CD4-positive, CD25-positive, alpha-beta regulatory T cell (primary cell): ENCODE measurements at regions not wholly inside any gene's neighbourhood (a gene's known extent, or its start where the extent isn't known, plus 50 kb on each side); places are given as distances from the start of the nearest gene placed in this dataset.
A peak's percentile ranks its signal among the peaks of the same experiment; 100 is the strongest.

ENCODE experiments used
- ATAC-seq, 2 donors: fragments of 150-1000 bp; cut with Tn5 transposase; one replicate each; pipeline ENCODE4 v1.10.0; 2021; ENCODE audit warnings: low read depth in 2 of 2, moderate number of reproducible peaks in 2 of 2, moderate library complexity in 1 of 2
- DNase-seq, 3 donors: peaks; one replicate each; pipeline versions ENCODE4 v3.0.0 to v3.0.0-alpha.2; 2012 to 2022; ENCODE audit warnings: mixed read lengths in 1 of 3
- H3K27ac ChIP-seq: one replicate; pipeline ENCODE4 v1.7.0; 2013; ENCODE audit warnings: mild to moderate bottlenecking, low read length; ENCODE audit not compliant: insufficient read depth, poor library complexity, severe bottlenecking
- H3K27me3 ChIP-seq: one replicate; pipeline ENCODE4 v1.7.0; 2013; ENCODE audit warnings: low read length; ENCODE audit not compliant: control insufficient read depth, insufficient read depth
- H3K36me3 ChIP-seq: one replicate; pipeline ENCODE4 v1.7.0; 2013; ENCODE audit warnings: mild to moderate bottlenecking, low read length, moderate library complexity; ENCODE audit not compliant: control insufficient read depth, insufficient read depth
- H3K4me1 ChIP-seq: 2 replicates; pipeline ENCODE4 v1.7.0; 2013; ENCODE audit warnings: mild to moderate bottlenecking, low read length; ENCODE audit not compliant: insufficient read depth, control insufficient read depth, poor library complexity, severe bottlenecking
- H3K4me3 ChIP-seq: one replicate; pipeline ENCODE4 v1.7.0; 2013; ENCODE audit warnings: low read depth, mild to moderate bottlenecking, low read length, moderate library complexity
- H3K9me3 ChIP-seq, 2 experiments: 1 replicate in 1 of 2; 2 replicates in 1 of 2; pipeline ENCODE4 v1.7.0; 2013; ENCODE audit warnings: low read length in 2 of 2, mild to moderate bottlenecking in 1 of 2, moderate library complexity in 1 of 2; ENCODE audit not compliant: control insufficient read depth in 2 of 2
- H3K27ac Mint-ChIP-seq, 3 donors: one replicate each; pipeline ENCODE4 v1.8.0; 2020 to 2022; ENCODE audit warnings: mild to moderate bottlenecking in 3 of 3, mixed read lengths in 3 of 3, moderate library complexity in 2 of 3
- H3K27me3 Mint-ChIP-seq: one replicate; pipeline ENCODE4 v1.8.0; 2022; ENCODE audit warnings: mild to moderate bottlenecking, mixed read lengths
- H3K36me3 Mint-ChIP-seq: one replicate; pipeline ENCODE4 v1.8.0; 2020; ENCODE audit warnings: mixed read lengths
- H3K4me1 Mint-ChIP-seq, 4 donors: one replicate each; pipeline ENCODE4 v1.8.0; 2020 to 2022; ENCODE audit warnings: mixed read lengths in 4 of 4, mild to moderate bottlenecking in 1 of 4
- H3K4me3 Mint-ChIP-seq, 4 donors: one replicate each; pipeline ENCODE4 v1.8.0; 2020 to 2022; ENCODE audit warnings: mild to moderate bottlenecking in 4 of 4, mixed read lengths in 4 of 4, moderate library complexity in 3 of 4
- H3K9me3 Mint-ChIP-seq, 7 donors: one replicate each; pipeline ENCODE4 v1.8.0; 2020 to 2022; ENCODE audit warnings: mixed read lengths in 7 of 7, mild to moderate bottlenecking in 3 of 7, moderate library complexity in 2 of 7

- ATAC-seq = no peak
- no peak overlapping the region for H3K27ac Mint-ChIP-seq
Observed at GRCh38 chr20:47879771-47880170, 94.5 kb upstream of the SULF2 start.

GRCh38 chr20:47878601-47879027, 93.3 kb upstream of the SULF2 start:
- no peak for DNase-seq
- H3K27ac Mint-ChIP-seq = no peak overlapping the region

More at GRCh38 chr20:47879771-47880170, 94.5 kb upstream of the SULF2 start:
- H3K27me3 Mint-ChIP-seq = peaks cover 9% of the 10 kb centered on the region
- no peaks in the 10 kb centered on the region for H3K27me3 ChIP-seq
- DNase-seq = no peak
- H3K4me3 ChIP-seq = no peak overlapping the region
- no peaks in the 10 kb centered on the region for H3K36me3 ChIP-seq
- H3K36me3 Mint-ChIP-seq = no peaks in the 10 kb centered on the region
- no peaks in the 10 kb centered on the region for H3K4me1 ChIP-seq
- no peaks in the 10 kb centered on the region for H3K9me3 ChIP-seq
- no peak overlapping the region for H3K4me3 Mint-ChIP-seq
- H3K9me3 Mint-ChIP-seq = no peaks in the 10 kb centered on the region
- no peaks in the 10 kb centered on the region for H3K4me1 Mint-ChIP-seq
- no peak overlapping the region for H3K27ac ChIP-seq

GRCh38 chr20:47876311-47877088, 91.2 kb upstream of the SULF2 start:
- H3K4me1 ChIP-seq = no peaks in the 10 kb centered on the region
- DNase-seq = no peak
- H3K4me3 Mint-ChIP-seq = no peak overlapping the region
- H3K9me3 Mint-ChIP-seq = no peaks in the 10 kb centered on the region
- H3K27ac Mint-ChIP-seq = no peak overlapping the region
- no peaks in the 10 kb centered on the region for H3K27me3 ChIP-seq
- H3K36me3 ChIP-seq = no peaks in the 10 kb centered on the region
- no peaks in the 10 kb centered on the region for H3K9me3 ChIP-seq
- no peaks in the 10 kb centered on the region for H3K4me1 Mint-ChIP-seq
- H3K36me3 Mint-ChIP-seq = no peaks in the 10 kb centered on the region
- H3K27ac ChIP-seq = no peak overlapping the region
- H3K4me3 ChIP-seq = no peak overlapping the region
- H3K27me3 Mint-ChIP-seq = peaks cover 14% of the 10 kb centered on the region
- no peak for ATAC-seq

More at GRCh38 chr20:47878601-47879027, 93.3 kb upstream of the SULF2 start:
- no peaks in the 10 kb centered on the region for H3K4me1 Mint-ChIP-seq
- Histone ChIP-seq H3K27ac (no peak overlapping the region), H3K36me3 (no peaks in the 10 kb centered on the region), H3K27me3 (no peaks in the 10 kb centered on the region), H3K9me3 (no peaks in the 10 kb centered on the region), H3K4me3 (no peak overlapping the region), H3K4me1 (no peaks in the 10 kb centered on the region)
- no peaks in the 10 kb centered on the region for H3K36me3 Mint-ChIP-seq
- H3K4me3 Mint-ChIP-seq = no peak overlapping the region
- H3K27me3 Mint-ChIP-seq = peaks cover 9% of the 10 kb centered on the region
- no peak for ATAC-seq
- no peaks in the 10 kb centered on the region for H3K9me3 Mint-ChIP-seq

GRCh38 chr20:47875297-47876025, 90.2 kb upstream of the SULF2 start:
- no peaks in the 10 kb centered on the region for H3K4me1 Mint-ChIP-seq

GRCh38 chr20:47872341-47872740, 87.1 kb upstream of the SULF2 start:
- Histone ChIP-seq H3K4me1 (no peaks in the 10 kb centered on the region), H3K27me3 (no peaks in the 10 kb centered on the region), H3K4me3 (no peak overlapping the region), H3K27ac (no peak overlapping the region), H3K36me3 (no peaks in the 10 kb centered on the region), H3K9me3 (no peaks in the 10 kb centered on the region)
- DNase-seq (no peak), ATAC-seq (no peak)
- Mint-ChIP-seq H3K4me3 (no peak overlapping the region), H3K27ac (peak overlapping the region in 1 of 3 donors; percentile 33), H3K27me3 (peaks cover 15% of the 10 kb centered on the region), H3K36me3 (no peaks in the 10 kb centered on the region), H3K9me3 (peaks cover 0 to 3% (median 0%) of the 10 kb centered on the region in 7 donors), H3K4me1 (no peaks in the 10 kb centered on the region)

More at GRCh38 chr20:47875297-47876025, 90.2 kb upstream of the SULF2 start:
- Mint-ChIP-seq H3K27me3 (peaks cover 17% of the 10 kb centered on the region), H3K4me3 (no peak overlapping the region), H3K36me3 (no peaks in the 10 kb centered on the region), H3K27ac (no peak overlapping the region), H3K9me3 (peaks cover 0 to 1% (median 0%) of the 10 kb centered on the region in 7 donors)
- Histone ChIP-seq H3K27me3 (no peaks in the 10 kb centered on the region), H3K4me3 (no peak overlapping the region), H3K9me3 (no peaks in the 10 kb centered on the region), H3K4me1 (no peaks in the 10 kb centered on the region), H3K36me3 (no peaks in the 10 kb centered on the region), H3K27ac (no peak overlapping the region)
- ATAC-seq (no peak), DNase-seq (no peak)

GRCh38 chr20:47870475-47870874, 85.2 kb upstream of the SULF2 start:
- Histone ChIP-seq H3K4me3 (no peak overlapping the region), H3K27me3 (no peaks in the 10 kb centered on the region), H3K27ac (no peak overlapping the region), H3K36me3 (no peaks in the 10 kb centered on the region), H3K4me1 (no peaks in the 10 kb centered on the region), H3K9me3 (no peaks in the 10 kb centered on the region)
- no peaks in the 10 kb centered on the region for H3K4me1 Mint-ChIP-seq
- H3K27ac Mint-ChIP-seq = no peak overlapping the region
- H3K4me3 Mint-ChIP-seq = no peak overlapping the region
- DNase-seq (no peak), ATAC-seq (no peak)
- H3K27me3 Mint-ChIP-seq = peaks cover 11% of the 10 kb centered on the region
- peaks cover 0 to 3% (median 0%) of the 10 kb centered on the region in 7 donors for H3K9me3 Mint-ChIP-seq
- H3K36me3 Mint-ChIP-seq = no peaks in the 10 kb centered on the region

- H3K27ac Mint-ChIP-seq = no peak overlapping the region
- peaks cover 11% of the 10 kb centered on the region for H3K27me3 Mint-ChIP-seq
- H3K27ac ChIP-seq = no peak overlapping the region
- H3K9me3 ChIP-seq = no peaks in the 10 kb centered on the region
- ATAC-seq (no peak), DNase-seq (no peak)
- H3K36me3 Mint-ChIP-seq = no peaks in the 10 kb centered on the region
- H3K4me1 Mint-ChIP-seq = peaks cover 0 to 2% (median 0%) of the 10 kb centered on the region in 4 donors
- no peak overlapping the region for H3K4me3 Mint-ChIP-seq
- no peak overlapping the region for H3K4me3 ChIP-seq
- H3K36me3 ChIP-seq = no peaks in the 10 kb centered on the region
- peaks cover under 1% of the 10 kb centered on the region for H3K27me3 ChIP-seq
- peaks cover 0 to 3% (median 0%) of the 10 kb centered on the region in 7 donors for H3K9me3 Mint-ChIP-seq
- no peaks in the 10 kb centered on the region for H3K4me1 ChIP-seq
Observed at GRCh38 chr20:47868744-47869143, 83.5 kb upstream of the SULF2 start.
